HepG2 (cell line): ENCODE measurements at regions not wholly inside any gene's neighbourhood (a gene's known extent, or its start where the extent isn't known, plus 50 kb on each side); places are given as distances from the start of the nearest gene placed in this dataset.

Source experiments
- small RNA-seq, 3 experiments: library from RNA; depleted of rRNA; stranded (forward); fragments of <200 nt; gene quantifications; one replicate each; pipeline ENCODE3, GENCODE V24; 2012; ENCODE audit warnings: low read depth in 2 of 3, low replicate concordance in 1 of 3; ENCODE audit not compliant: insufficient read length in 3 of 3, insufficient read depth in 2 of 3

Small RNA genes in the stretch of these regions (small RNA-seq; reads per million reads assigned to genes)
- gene RNU6-1163P, result 0 reads per million in 3 experiments
